IMR-90 (cell line): ENCODE measurements at regions not wholly inside any gene's neighbourhood (a gene's known extent, or its start where the extent isn't known, plus 50 kb on each side); places are given as distances from the start of the nearest gene placed in this dataset.

Source experiments
- ATAC-seq: fragments of 200-7000 bp; cut with Tn5 transposase; 2 replicates; pipeline ENCODE4 v1.9.1; 2020; ENCODE audit warnings: low read depth, mild to moderate bottlenecking, moderate library complexity
- BruUV-seq: library from RNA; stranded (reverse); fragments of 400-500 nt; replicated peaks from 2 replicates; lab custom pipeline; 2021; lab: Mats Ljungman, UMichigan
- CTCF ChIA-PET: fragments of 300-600 bp; formaldehyde crosslinking; extraction: SDS; loops from one replicate; lab custom pipeline; 2021; ENCODE audit warnings: antibody characterized with exemption; lab: Yijun Ruan, JAX
- POLR2A ChIA-PET: fragments of 300-600 bp; sonication (Branson Sonifier 250); formaldehyde crosslinking; loops from one replicate; lab custom pipeline; 2022; ENCODE audit warnings: antibody characterized with exemption; ENCODE audit not compliant: unreplicated experiment; lab: Charles Lee
- DNase-seq: peaks from one replicate; pipeline ENCODE4 v3.0.0; 2013
- H2AFZ ChIP-seq: replicated peaks from 2 replicates; pipeline ENCODE3; 2013; ENCODE audit warnings: low read length, mild to moderate bottlenecking; ENCODE audit not compliant: poor library complexity
- H2AK5ac ChIP-seq: 2 replicates; pipeline ENCODE4 v1.6.1; 2013; ENCODE audit warnings: low read depth, low read length, inconsistent platforms
- H2AK9ac ChIP-seq: replicated peaks from 2 replicates; pipeline ENCODE3; 2013; ENCODE audit warnings: mild to moderate bottlenecking, low read depth, low read length, moderate library complexity; ENCODE audit not compliant: poor library complexity
- H2BK120ac ChIP-seq: 2 replicates; pipeline ENCODE4 v1.6.1; 2013; ENCODE audit warnings: low read depth, low read length, inconsistent platforms
- H2BK15ac ChIP-seq: 3 replicates; pipeline ENCODE4 v1.6.1; 2013; ENCODE audit warnings: low read depth, low read length, inconsistent platforms
- H2BK20ac ChIP-seq: 2 replicates; pipeline ENCODE4 v1.6.1; 2013; ENCODE audit warnings: low read depth, mild to moderate bottlenecking, inconsistent platforms, low read length, moderate library complexity
- H2BK5ac ChIP-seq: 2 replicates; pipeline ENCODE4 v1.6.1; 2013; ENCODE audit warnings: mild to moderate bottlenecking, low read depth, low read length, inconsistent platforms; ENCODE audit not compliant: poor library complexity, severe bottlenecking
- H3K14ac ChIP-seq: replicated peaks from 2 replicates; pipeline ENCODE4 v1.6.1; 2013; ENCODE audit warnings: low read depth, low read length, inconsistent platforms
- H3K18ac ChIP-seq: 2 replicates; pipeline ENCODE4 v1.6.1; 2013; ENCODE audit warnings: low read depth, low read length, control low read depth
- H3K23ac ChIP-seq: 2 replicates; pipeline ENCODE4 v1.6.1; 2013; ENCODE audit warnings: low read depth, low read length, inconsistent platforms
- H3K27ac ChIP-seq: 2 replicates; pipeline ENCODE4 v1.5.1; 2013; ENCODE audit warnings: mild to moderate bottlenecking, control low read depth, low read length; ENCODE audit not compliant: insufficient read depth
- H3K27me3 ChIP-seq: 2 replicates; pipeline ENCODE4 v1.6.1; 2013; ENCODE audit warnings: low read length; ENCODE audit not compliant: control insufficient read depth, insufficient read depth
- H3K36me3 ChIP-seq: 2 replicates; pipeline ENCODE4 v1.6.1; 2013; ENCODE audit warnings: low read length, mixed read lengths; ENCODE audit not compliant: control insufficient read depth, insufficient read depth
- H3K4ac ChIP-seq: 2 replicates; pipeline ENCODE4 v1.6.1; 2013; ENCODE audit warnings: low read depth, low read length, inconsistent platforms
- H3K4me1 ChIP-seq: 2 replicates; pipeline ENCODE4 v1.6.1; 2013; ENCODE audit warnings: low read length, mixed read lengths; ENCODE audit not compliant: control insufficient read depth, insufficient read depth
- H3K4me2 ChIP-seq: 2 replicates; pipeline ENCODE4 v1.6.1; 2013; ENCODE audit warnings: low read depth, mild to moderate bottlenecking, control low read depth, low read length, moderate library complexity
- H3K4me3 ChIP-seq: 2 replicates; pipeline ENCODE4 v1.5.1; 2013; ENCODE audit warnings: low read depth, mild to moderate bottlenecking, control low read depth, low read length, moderate library complexity; ENCODE audit not compliant: insufficient read depth
- H3K56ac ChIP-seq: 2 replicates; pipeline ENCODE4 v1.6.1; 2013; ENCODE audit warnings: low read length, inconsistent platforms; ENCODE audit not compliant: insufficient read depth; ENCODE audit errors: extremely low read depth
- H3K79me1 ChIP-seq, 2 experiments: 2 replicates each; pipeline ENCODE4 v1.6.1; 2013; ENCODE audit warnings: low read length in 2 of 2, inconsistent platforms in 1 of 2, low read depth in 1 of 2
- H3K9ac ChIP-seq: 2 replicates; pipeline ENCODE4 v1.6.1; 2013; ENCODE audit warnings: low read depth, low read length, control low read depth
- H3K9me1 ChIP-seq: 2 replicates; pipeline ENCODE4 v1.6.1; 2013; ENCODE audit warnings: low read length, inconsistent platforms; ENCODE audit not compliant: insufficient read depth
- H3K9me3 ChIP-seq: 2 replicates; pipeline ENCODE4 v1.6.1; 2013; ENCODE audit warnings: low read length; ENCODE audit not compliant: control insufficient read depth, insufficient read depth
- H4K20me1 ChIP-seq: 2 replicates; pipeline ENCODE4 v1.6.1; 2013; ENCODE audit warnings: low read length, inconsistent platforms; ENCODE audit not compliant: insufficient read depth
- H4K5ac ChIP-seq: 2 replicates; pipeline ENCODE4 v1.6.1; 2013; ENCODE audit warnings: mild to moderate bottlenecking, low read depth, low read length, control low read depth
- H4K8ac ChIP-seq, 2 experiments: 2 replicates each; pipeline ENCODE4 v1.6.1; 2013; ENCODE audit warnings: low read depth in 2 of 2, low read length in 2 of 2, control low read depth in 1 of 2, inconsistent platforms in 1 of 2
- H4K91ac ChIP-seq: 2 replicates; pipeline ENCODE4 v1.6.1; 2013; ENCODE audit warnings: low read depth, low read length, inconsistent platforms; ENCODE audit not compliant: insufficient read depth
- CEBPB ChIP-seq: IDR thresholded peaks from 2 replicates; pipeline ENCODE4 v1.6.1; 2012; ENCODE audit warnings: low read depth, low read length, improper control_type of control experiment
- CHD1 ChIP-seq: IDR thresholded peaks from 2 replicates; pipeline ENCODE4 v1.6.1; 2012; ENCODE audit warnings: low read depth, low read length, improper control_type of control experiment
- CTCF ChIP-seq: conservative IDR thresholded peaks from 2 replicates; pipeline ENCODE4 v1.5.1; 2012; ENCODE audit warnings: mild to moderate bottlenecking, low read depth, low read length, improper control_type of control experiment
- ELK1 ChIP-seq: fragments of 150-350 bp; IDR thresholded peaks from 2 replicates; pipeline ENCODE4 v1.6.1; 2016; ENCODE audit warnings: low read depth, mild to moderate bottlenecking, low read length, moderate library complexity, borderline replicate concordance
- FOS ChIP-seq: fragments of 150-350 bp; IDR thresholded peaks from 2 replicates; pipeline ENCODE4 v1.6.1; 2016; ENCODE audit warnings: low read depth, low read length
- MAZ ChIP-seq: IDR thresholded peaks from 2 replicates; pipeline ENCODE4 v1.6.1; 2012; ENCODE audit warnings: low read depth, mild to moderate bottlenecking, low read length, improper control_type of control experiment, moderate library complexity, borderline replicate concordance
- RCOR1 ChIP-seq: IDR thresholded peaks from 2 replicates; pipeline ENCODE4 v1.6.1; 2012; ENCODE audit warnings: mild to moderate bottlenecking, low read length, improper control_type of control experiment; ENCODE audit not compliant: insufficient replicate concordance
- RFX5 ChIP-seq: IDR thresholded peaks from 2 replicates; pipeline ENCODE4 v1.8.0; 2012; ENCODE audit warnings: low read depth, mild to moderate bottlenecking, low read length, moderate library complexity
- SMC3 ChIP-seq: fragments of 150-350 bp; IDR thresholded peaks from 2 replicates; pipeline ENCODE4 v1.6.1; 2016; ENCODE audit warnings: low read depth, mild to moderate bottlenecking, antibody characterized with exemption, low read length, moderate library complexity
- USF2 ChIP-seq: fragments of 150-350 bp; IDR thresholded peaks from 2 replicates; pipeline ENCODE4 v1.6.1; 2017; ENCODE audit warnings: mild to moderate bottlenecking, antibody characterized with exemption, low read length, low read depth
- dilution Hi-C: fragments of 300-500 bp; cut with HindIII; formaldehyde crosslinking; loops from one replicate; pipeline ENCODE4 v1.14.3; 2018; ENCODE audit warnings: low sequenced_read_pairs; ENCODE audit not compliant: unreplicated experiment
- in situ Hi-C: fragments of 300-500 bp; cut with MboI; formaldehyde crosslinking; loops from 3 replicates; pipeline ENCODE4 v1.14.3; 2019; ENCODE audit warnings: low sequenced_read_pairs, inconsistent platforms, mixed read lengths
- intact Hi-C: fragments of 100-400 bp; cut with micrococcal nuclease; formaldehyde crosslinking; loops from 2 replicates; pipeline ENCODE4 v1.10.0; 2022

- Histone ChIP-seq H2AK9ac (no peak overlapping the region), H3K18ac (no peak overlapping the region), H2BK15ac (no peak overlapping the region), H4K91ac (no peak overlapping the region), H4K5ac (no peak overlapping the region), H2BK5ac (no peak overlapping the region), H3K14ac (no peak overlapping the region), H3K9me1 (no peaks in the 10 kb centered on the region), H4K20me1 (no peaks in the 10 kb centered on the region), H3K4me1 (no peaks in the 10 kb centered on the region), H3K23ac (no peak overlapping the region), H2BK120ac (no peak overlapping the region), H3K4me2 (no peak overlapping the region), H3K56ac (no peak overlapping the region), H3K9me3 (no peaks in the 10 kb centered on the region), H2BK20ac (no peak overlapping the region), H2AFZ (no peak overlapping the region), H2AK5ac (no peak overlapping the region), H3K4me3 (no peak overlapping the region), H3K9ac (no peak overlapping the region), H3K4ac (no peak overlapping the region), H3K27ac (no peak overlapping the region), H4K8ac (no peak overlapping the region), H3K79me1 (no peaks in the 10 kb centered on the region), H3K36me3 (no peaks in the 10 kb centered on the region), H3K27me3 (no peaks in the 10 kb centered on the region)
- ChIA-PET CTCF (interaction anchor here (0.5 kb wide), 1 partner anchor 11 kb away, joined by 3 read pairs; no protein-coding TSS in a partner anchor), POLR2A (no interaction called here)
- ATAC-seq, result no peak
- DNase-seq, result no peak
- BruUV-seq, result no TSS peak
- dilution Hi-C loops, result no loop called here
- TF ChIP-seq USF2 (no peak), RFX5 (no peak), FOS (no peak), CEBPB (no peak), MAZ (no peak), ELK1 (no peak), CTCF (no peak), RCOR1 (no peak), CHD1 (no peak), SMC3 (no peak)
- intact Hi-C loops, result no loop called here
- in situ Hi-C loops, result no loop called here
Measured at GRCh38 chr3:159080821-159081220, 279.0 kb downstream of the MFSD1 start.
